SK-N-SH (cell line): ENCODE measurements at regions not wholly inside any gene's neighbourhood (a gene's known extent, or its start where the extent isn't known, plus 50 kb on each side); places are given as distances from the start of the nearest gene placed in this dataset.

Experiments used
- CTCF ChIA-PET: fragments of 300-600, 350-600 bp; formaldehyde crosslinking; extraction: SDS; loops from one replicate; lab custom pipeline; 2021; lab: Yijun Ruan, JAX
- POLR2A ChIA-PET: fragments of 350-600 bp; sonication (Branson Sonifier 250); formaldehyde crosslinking; extraction: SDS; loops from one replicate; lab custom pipeline; 2020; ENCODE audit warnings: antibody characterized with exemption, inconsistent platforms; lab: Yijun Ruan, JAX
- DNase-seq: peaks from one replicate; pipeline ENCODE4 v3.0.0; 2012
- H2AFZ ChIP-seq: fragments of 200-600 bp; sonication (generic); 2 replicates; pipeline ENCODE4 v1.8.1; 2016; ENCODE audit warnings: antibody characterized with exemption, mild to moderate bottlenecking, low read depth
- H3F3A ChIP-seq: fragments of 200-600 bp; sonication (generic); replicated peaks from 2 replicates; pipeline ENCODE3; 2016; ENCODE audit warnings: antibody characterized with exemption, mild to moderate bottlenecking; ENCODE audit not compliant: insufficient read depth
- H3K27ac ChIP-seq, 2 experiments: fragments of 200-500 bp in 1 of 2; fragments of 200-600 bp in 1 of 2; sonication (Bioruptor generic) in 1 of 2; sonication (generic), shearing (Covaris generic) in 1 of 2; 2 replicates each; pipeline versions ENCODE4 v1.5.1 to v1.6.1; 2014 to 2016; ENCODE audit warnings: low read depth in 2 of 2, inconsistent platforms in 1 of 2, low read length in 1 of 2, mild to moderate bottlenecking in 1 of 2, mixed read lengths in 1 of 2
- H3K27me3 ChIP-seq: fragments of 200-600 bp; sonication (generic), shearing (Covaris generic); 2 replicates; pipeline ENCODE4 v1.6.1; 2016; ENCODE audit warnings: mixed run types; ENCODE audit not compliant: insufficient read depth
- H3K36me3 ChIP-seq, 2 experiments: fragments of 200-500 bp in 1 of 2; fragments of 200-600 bp in 1 of 2; sonication (Bioruptor generic) in 1 of 2; sonication (generic) in 1 of 2; replicated peaks in 1 of 2; 2 replicates each; pipeline versions ENCODE3 to v1.5.1; 2014 to 2016; ENCODE audit warnings: low read length in 1 of 2, mild to moderate bottlenecking in 1 of 2; ENCODE audit not compliant: insufficient read depth in 2 of 2, control insufficient read depth in 1 of 2
- H3K4me1 ChIP-seq, 2 experiments: fragments of 200-500 bp in 1 of 2; fragments of 200-600 bp in 1 of 2; sonication (Bioruptor generic) in 1 of 2; sonication (generic), shearing (Covaris generic) in 1 of 2; 2 replicates each; pipeline versions ENCODE4 v1.5.1 to v1.6.1; 2014 to 2016; ENCODE audit warnings: low read depth in 1 of 2, low read length in 1 of 2, mixed run types in 1 of 2; ENCODE audit not compliant: insufficient read depth in 2 of 2, control insufficient read depth in 1 of 2
- H3K4me2 ChIP-seq: fragments of 200-600 bp; sonication (generic), shearing (Covaris generic); 2 replicates; pipeline ENCODE4 v1.6.1; 2017; ENCODE audit warnings: mixed run types
- H3K4me3 ChIP-seq, 2 experiments: fragments of 200-500 bp in 1 of 2; fragments of 200-600 bp in 1 of 2; sonication (Bioruptor generic) in 1 of 2; sonication (generic), shearing (Covaris generic) in 1 of 2; 2 replicates each; pipeline versions ENCODE4 v1.5.1 to v1.8.1; 2014 to 2016; ENCODE audit warnings: low read depth in 2 of 2, inconsistent platforms in 1 of 2, low read length in 1 of 2, mild to moderate bottlenecking in 1 of 2, mixed read lengths in 1 of 2, moderate library complexity in 1 of 2
- H3K79me2 ChIP-seq: fragments of 200-600 bp; sonication (generic); 2 replicates; pipeline ENCODE4 v1.8.1; 2017; ENCODE audit warnings: mild to moderate bottlenecking; ENCODE audit not compliant: insufficient read depth
- H3K9ac ChIP-seq: fragments of 200-600 bp; sonication (generic); 2 replicates; pipeline ENCODE4 v1.6.1; 2017; ENCODE audit warnings: mixed run types
- H3K9me2 ChIP-seq: fragments of 200-600 bp; sonication (generic); 2 replicates; pipeline ENCODE4 v1.6.1; 2017; ENCODE audit warnings: mixed run types
- H3K9me3 ChIP-seq: fragments of 200-600 bp; sonication (generic); 2 replicates; pipeline ENCODE4 v1.6.1; 2017; ENCODE audit warnings: mixed run types, mild to moderate bottlenecking, moderate library complexity
- H4K20me1 ChIP-seq: fragments of 200-600 bp; sonication (generic); 2 replicates; pipeline ENCODE4 v1.6.1; 2017; ENCODE audit warnings: mild to moderate bottlenecking, mixed run types; ENCODE audit not compliant: insufficient read depth
- CHD2 ChIP-seq: fragments of 150-350 bp; IDR thresholded peaks from 2 replicates; pipeline ENCODE4 v1.6.1; 2018; ENCODE audit warnings: low read length; ENCODE audit not compliant: partially characterized antibody
- ELF1 ChIP-seq: IDR thresholded peaks from 2 replicates; pipeline ENCODE4 v1.4.0; 2012
- EZH2phosphoT487 ChIP-seq: fragments of 200-600 bp; sonication (generic); IDR thresholded peaks from 2 replicates; pipeline ENCODE4 v1.6.1; 2017; ENCODE audit warnings: low read depth, mixed run types, mild to moderate bottlenecking, antibody characterized with exemption, moderate library complexity, borderline replicate concordance
- FOXJ3 ChIP-seq: sonication (generic); formaldehyde crosslinking; IDR thresholded peaks from 2 replicates; pipeline ENCODE4 v1.5.1; 2020; ENCODE audit warnings: mild to moderate bottlenecking, missing genetic modification reagents
- FOXM1 ChIP-seq: IDR thresholded peaks from 2 replicates; pipeline ENCODE4 v1.4.0; 2012; ENCODE audit warnings: low read depth, mild to moderate bottlenecking
- GABPA ChIP-seq: IDR thresholded peaks from 2 replicates; pipeline ENCODE4 v1.4.0; 2012; ENCODE audit warnings: low read depth, mild to moderate bottlenecking
- GATA2 ChIP-seq: sonication (generic); formaldehyde crosslinking; IDR thresholded peaks from 2 replicates; pipeline ENCODE4 v1.5.0; 2020; ENCODE audit warnings: mild to moderate bottlenecking, missing genetic modification reagents
- MEF2A ChIP-seq: IDR thresholded peaks from 2 replicates; pipeline ENCODE4 v1.4.0; 2012; ENCODE audit warnings: low read depth, borderline replicate concordance
- NFIC ChIP-seq: IDR thresholded peaks from 2 replicates; pipeline ENCODE4 v1.4.0; 2012; ENCODE audit warnings: borderline replicate concordance
- NRF1 ChIP-seq: IDR thresholded peaks from 2 replicates; pipeline ENCODE4 v1.6.1; 2012; ENCODE audit warnings: low read depth, mild to moderate bottlenecking, low read length
- POLR2AphosphoS5 ChIP-seq: IDR thresholded peaks from 2 replicates; pipeline ENCODE4 v1.6.1; 2012; ENCODE audit warnings: low read depth, low read length
- RAD21 ChIP-seq: IDR thresholded peaks from 2 replicates; pipeline ENCODE4 v1.6.1; 2012; ENCODE audit warnings: mild to moderate bottlenecking, low read length
- RCOR1 ChIP-seq: fragments of 150-350 bp; IDR thresholded peaks from 2 replicates; pipeline ENCODE4 v1.6.1; 2017; ENCODE audit warnings: antibody characterized with exemption, low read length
- RFX5 ChIP-seq: IDR thresholded peaks from 2 replicates; pipeline ENCODE4 v1.6.1; 2012; ENCODE audit warnings: mild to moderate bottlenecking, improper control_type of control experiment, low read length
- RXRA ChIP-seq: IDR thresholded peaks from 2 replicates; pipeline ENCODE4 v1.4.0; 2012; ENCODE audit warnings: low read depth, mild to moderate bottlenecking, borderline replicate concordance
- SIN3A ChIP-seq: IDR thresholded peaks from 2 replicates; pipeline ENCODE4 v1.6.1; 2012; ENCODE audit warnings: low read depth, mild to moderate bottlenecking, low read length, moderate library complexity, borderline replicate concordance
- TEAD4 ChIP-seq: IDR thresholded peaks from 2 replicates; pipeline ENCODE4 v1.4.0; 2012; ENCODE audit warnings: mild to moderate bottlenecking, borderline replicate concordance; ENCODE audit not compliant: insufficient read depth
- WGBS: methylation state at CpG from one replicate; pipeline ENCODE4 v1.1.6; 2017; ENCODE audit warnings: low lambda C conversion rate; 5-methylcytosine and 5-hydroxymethylcytosine counted together
- TF ChIP-seq, protein P1 (sequence below): fragments of 150-350 bp; IDR thresholded peaks from 2 replicates; pipeline ENCODE4 v1.6.1; 2017; ENCODE audit warnings: antibody characterized with exemption, low read length, low read depth, borderline replicate concordance
- TF ChIP-seq, protein P2 (sequence below): IDR thresholded peaks from 2 replicates; pipeline ENCODE4; 2012
- TF ChIP-seq, protein P3 (sequence below): IDR thresholded peaks from 2 replicates; pipeline ENCODE4 v1.4.0; 2012; ENCODE audit warnings: low read depth

DNA sequence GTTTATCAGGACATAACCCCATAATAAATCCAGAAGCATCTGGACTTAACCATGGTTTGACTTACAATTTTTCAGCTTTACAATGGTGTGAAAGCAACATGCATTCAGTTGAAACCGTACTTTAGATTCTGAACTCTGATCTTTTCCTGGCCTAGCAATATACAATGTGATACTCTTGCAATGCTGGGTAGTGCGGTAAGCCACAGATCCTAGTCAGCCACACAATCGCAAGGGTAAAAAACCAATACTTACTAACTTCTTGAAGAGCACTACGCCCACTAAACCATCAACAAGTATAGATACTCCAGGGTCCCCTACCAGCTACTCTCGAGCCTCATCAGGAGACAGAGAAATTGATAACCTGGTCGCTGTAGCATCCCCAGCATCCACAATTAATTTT is 71.0 kb upstream of the CCDC150 start:
- H3K4me2 ChIP-seq, result no peak overlapping the region
- CTCF ChIA-PET, result interaction anchor here (0.7 kb wide), 1 partner anchor 9 kb away, joined by 3 read pairs; no protein-coding TSS in a partner anchor

DNA sequence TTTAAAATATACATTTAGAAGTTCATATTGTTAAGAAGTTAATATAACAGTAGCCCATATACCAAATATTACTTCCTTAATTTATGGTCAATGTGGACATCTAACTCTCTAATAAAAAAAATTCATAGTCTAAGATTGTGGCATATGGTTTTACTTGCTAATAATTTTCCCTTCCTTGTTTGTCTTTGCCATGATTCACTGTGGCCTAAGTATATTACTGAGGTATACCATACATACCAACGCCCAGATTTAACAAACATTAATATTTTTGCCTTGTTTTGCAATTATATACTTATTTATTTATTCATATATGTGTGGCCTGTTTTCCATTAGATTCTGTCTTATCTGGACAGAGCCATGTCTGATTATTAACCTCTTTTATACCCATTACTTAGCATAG is 54.6 kb upstream of the CCDC150 start:
- WGBS, result 78% methylated on average over 1 of the region's 1 CpG

More for the DNA sequence above, 71.0 kb upstream of the CCDC150 start:
- Histone ChIP-seq H3K9me3 (no peaks in the 10 kb centered on the region), H3K79me2 (no peaks in the 10 kb centered on the region), H3K4me3 (no peak overlapping the region), H3K9me2 (no peaks in the 10 kb centered on the region), H3K27ac (no peak overlapping the region), H2AFZ (no peak overlapping the region), H3F3A (peaks cover 7% of the 10 kb centered on the region), H4K20me1 (no peaks in the 10 kb centered on the region), H3K27me3 (no peaks in the 10 kb centered on the region), H3K4me1 (peaks cover 0 to 16% of the 10 kb centered on the region in 2 experiments; a peak in 2 of 4 replicates), H3K36me3 (no peaks in the 10 kb centered on the region), H3K9ac (no peak overlapping the region)
- POLR2A ChIA-PET, result no interaction called here
- 95% methylated on average over 6 of the region's 6 CpGs for WGBS
- DNase-seq, result no peak
- TF ChIP-seq NRF1, result no peak
- TF ChIP-seq GATA2 (CRISPR knock-in tag), result no peak
- TF ChIP-seq GABPA, result no peak
- no peak for TF ChIP-seq RFX5
- no peak for TF ChIP-seq CHD2
- no peak for TF ChIP-seq EZH2phosphoT487
- TF ChIP-seq RAD21, result no peak
- TF ChIP-seq, protein P1, sequence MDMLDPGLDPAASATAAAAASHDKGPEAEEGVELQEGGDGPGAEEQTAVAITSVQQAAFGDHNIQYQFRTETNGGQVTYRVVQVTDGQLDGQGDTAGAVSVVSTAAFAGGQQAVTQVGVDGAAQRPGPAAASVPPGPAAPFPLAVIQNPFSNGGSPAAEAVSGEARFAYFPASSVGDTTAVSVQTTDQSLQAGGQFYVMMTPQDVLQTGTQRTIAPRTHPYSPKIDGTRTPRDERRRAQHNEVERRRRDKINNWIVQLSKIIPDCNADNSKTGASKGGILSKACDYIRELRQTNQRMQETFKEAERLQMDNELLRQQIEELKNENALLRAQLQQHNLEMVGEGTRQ, result no peak
- no peak for TF ChIP-seq NFIC
- TF ChIP-seq POLR2AphosphoS5, result no peak
- no peak for TF ChIP-seq RCOR1
- TF ChIP-seq SIN3A, result no peak
- TF ChIP-seq FOXJ3, result no peak

More for the DNA sequence above, 54.6 kb upstream of the CCDC150 start:
- Histone ChIP-seq H3K9me2 (no peaks in the 10 kb centered on the region), H3F3A (peaks cover 12% of the 10 kb centered on the region), H3K36me3 (peaks cover 0 to 3% of the 10 kb centered on the region in 2 experiments), H3K9ac (no peak overlapping the region), H2AFZ (no peak overlapping the region), H3K4me2 (no peak overlapping the region), H3K4me1 (peaks cover 0 to 6% of the 10 kb centered on the region in 2 experiments; a peak in 1 of 4 replicates), H3K4me3 (no peak overlapping the region), H3K27me3 (no peaks in the 10 kb centered on the region), H3K79me2 (no peaks in the 10 kb centered on the region; the same call in 1 of the 2 replicates), H4K20me1 (no peaks in the 10 kb centered on the region), H3K9me3 (peaks cover 4% of the 10 kb centered on the region; the same call in 1 of the 2 replicates), H3K27ac (no peak overlapping the region)
- POLR2A ChIA-PET, result no interaction called here
- TF ChIP-seq, protein P2, sequence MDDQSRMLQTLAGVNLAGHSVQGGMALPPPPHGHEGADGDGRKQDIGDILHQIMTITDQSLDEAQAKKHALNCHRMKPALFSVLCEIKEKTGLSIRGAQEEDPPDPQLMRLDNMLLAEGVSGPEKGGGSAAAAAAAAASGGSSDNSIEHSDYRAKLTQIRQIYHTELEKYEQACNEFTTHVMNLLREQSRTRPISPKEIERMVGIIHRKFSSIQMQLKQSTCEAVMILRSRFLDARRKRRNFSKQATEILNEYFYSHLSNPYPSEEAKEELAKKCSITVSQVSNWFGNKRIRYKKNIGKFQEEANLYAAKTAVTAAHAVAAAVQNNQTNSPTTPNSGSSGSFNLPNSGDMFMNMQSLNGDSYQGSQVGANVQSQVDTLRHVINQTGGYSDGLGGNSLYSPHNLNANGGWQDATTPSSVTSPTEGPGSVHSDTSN, result no peak
- TF ChIP-seq FOXM1 (no peak), FOXJ3 (no peak), RXRA (no peak), TEAD4 (no peak), ELF1 (no peak), MEF2A (no peak)
- TF ChIP-seq, protein P1, result no peak
- TF ChIP-seq, protein P3, sequence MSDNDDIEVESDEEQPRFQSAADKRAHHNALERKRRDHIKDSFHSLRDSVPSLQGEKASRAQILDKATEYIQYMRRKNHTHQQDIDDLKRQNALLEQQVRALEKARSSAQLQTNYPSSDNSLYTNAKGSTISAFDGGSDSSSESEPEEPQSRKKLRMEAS, result no peak
- CTCF ChIA-PET, result no interaction called here
- DNase-seq, result no peak
